GM19397 (cell line): ENCODE measurements at regions not wholly inside any gene's neighbourhood (a gene's known extent, or its start where the extent isn't known, plus 50 kb on each side); places are given as distances from the start of the nearest gene placed in this dataset.

Experiments
- ATAC-seq: cut with Tn5 transposase; IDR thresholded peaks from one replicate; pipeline ENCODE4 v1.9.1; 2021; ENCODE audit warnings: mild to moderate bottlenecking, moderate library complexity; ENCODE audit not compliant: unreplicated experiment

DNA sequence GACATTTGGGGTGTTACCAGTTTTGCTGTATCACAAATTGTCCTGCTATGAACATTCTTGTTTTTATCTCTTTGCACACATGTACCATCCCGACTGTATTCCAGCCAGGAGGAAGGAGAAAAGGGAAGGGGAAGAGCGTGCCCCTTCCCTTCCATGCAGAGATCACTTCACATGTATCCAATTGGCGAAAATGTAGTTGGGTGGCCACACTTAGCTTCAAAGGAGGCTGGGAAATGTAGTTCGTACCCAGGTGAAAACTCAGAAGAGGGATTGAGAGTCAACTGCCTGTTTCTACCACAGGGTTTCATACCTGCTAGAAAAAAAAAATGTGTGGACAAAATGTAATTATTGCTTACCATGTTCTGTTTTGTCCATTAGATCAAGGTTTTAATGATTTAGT lies 189.1 kb upstream of the PELI2 start:
- no peak for ATAC-seq

DNA sequence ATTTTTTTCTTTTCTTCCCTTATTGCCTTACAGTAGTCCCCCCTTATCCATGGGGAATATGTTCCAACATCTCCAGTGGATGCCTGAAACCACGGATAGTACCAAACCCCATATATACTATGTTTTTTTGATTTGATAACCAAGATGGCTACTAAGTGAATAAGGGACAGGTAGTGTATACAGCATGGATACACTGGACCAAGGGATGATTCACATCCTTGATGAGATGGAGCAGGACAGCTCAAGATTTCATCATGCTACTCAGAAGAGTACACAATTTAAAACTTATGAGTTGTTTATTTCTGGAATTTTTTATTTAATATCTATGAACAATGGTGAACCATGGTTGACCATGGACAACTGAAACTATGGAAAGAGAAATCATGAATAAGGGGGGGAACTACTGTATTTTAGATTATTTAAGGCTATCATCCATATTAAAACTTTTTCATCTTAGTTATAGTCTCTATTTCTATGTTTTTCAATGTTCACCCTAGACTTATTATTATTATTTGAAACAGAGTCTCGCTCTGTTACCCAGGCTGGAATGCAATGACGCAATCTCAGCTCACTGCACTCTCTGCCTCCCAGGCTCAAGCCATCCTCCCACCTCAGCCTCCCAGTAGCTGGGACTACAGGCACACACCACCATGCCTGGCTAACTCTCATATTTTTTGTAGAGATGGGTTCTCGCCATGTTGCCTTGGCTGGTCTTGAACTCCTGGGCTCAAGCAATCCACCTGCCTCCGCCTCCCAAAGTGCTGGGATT lies 188.0 kb upstream of the PELI2 start:
- ATAC-seq, result no peak

DNA sequence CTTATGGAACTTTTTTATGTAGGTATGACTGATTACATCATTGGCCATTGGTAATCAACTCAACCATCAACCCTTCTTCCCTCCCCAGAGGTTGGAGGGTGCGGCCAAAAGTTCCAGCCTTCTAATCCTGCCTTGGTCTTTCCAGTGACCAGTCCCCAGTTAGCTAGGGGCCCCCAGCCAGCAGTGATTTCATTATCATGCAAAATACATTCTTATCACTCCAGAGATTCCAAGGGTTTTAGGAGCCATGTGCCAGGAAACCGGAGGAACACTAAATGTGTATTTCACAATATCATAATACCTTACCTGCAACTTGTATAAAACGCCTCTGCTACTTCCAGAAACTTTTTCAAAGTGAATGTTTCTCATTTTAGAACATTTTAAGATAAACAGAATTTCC lies 181.5 kb upstream of the PELI2 start:
- ATAC-seq, result no peak

DNA sequence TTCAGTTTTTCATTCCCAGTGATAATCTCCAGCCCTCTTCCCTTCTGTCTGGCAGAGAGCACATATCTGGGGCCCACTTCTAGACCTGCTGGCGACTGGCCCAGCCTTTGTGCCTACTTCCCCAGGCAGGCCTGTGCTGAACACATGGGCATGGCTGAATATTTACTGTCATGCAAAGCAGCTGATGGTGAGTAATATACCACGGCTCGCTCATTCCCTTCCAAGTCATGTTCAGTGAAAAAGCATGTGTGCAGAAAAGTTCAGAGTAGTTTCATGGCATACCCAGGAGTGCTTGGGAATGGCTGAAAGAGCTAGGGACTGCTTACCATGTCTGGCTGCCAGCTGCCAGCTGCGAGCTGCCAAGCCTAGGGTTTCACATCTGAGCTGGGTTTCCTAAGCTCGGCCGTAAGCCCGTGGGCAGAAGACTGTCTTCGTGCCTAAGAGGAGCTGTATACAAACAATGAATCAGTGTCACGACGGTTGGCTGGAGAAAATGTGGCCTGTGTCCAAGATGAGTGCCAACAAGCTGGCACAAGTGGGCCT lies 179.9 kb upstream of the PELI2 start:
- ATAC-seq, result no peak

DNA sequence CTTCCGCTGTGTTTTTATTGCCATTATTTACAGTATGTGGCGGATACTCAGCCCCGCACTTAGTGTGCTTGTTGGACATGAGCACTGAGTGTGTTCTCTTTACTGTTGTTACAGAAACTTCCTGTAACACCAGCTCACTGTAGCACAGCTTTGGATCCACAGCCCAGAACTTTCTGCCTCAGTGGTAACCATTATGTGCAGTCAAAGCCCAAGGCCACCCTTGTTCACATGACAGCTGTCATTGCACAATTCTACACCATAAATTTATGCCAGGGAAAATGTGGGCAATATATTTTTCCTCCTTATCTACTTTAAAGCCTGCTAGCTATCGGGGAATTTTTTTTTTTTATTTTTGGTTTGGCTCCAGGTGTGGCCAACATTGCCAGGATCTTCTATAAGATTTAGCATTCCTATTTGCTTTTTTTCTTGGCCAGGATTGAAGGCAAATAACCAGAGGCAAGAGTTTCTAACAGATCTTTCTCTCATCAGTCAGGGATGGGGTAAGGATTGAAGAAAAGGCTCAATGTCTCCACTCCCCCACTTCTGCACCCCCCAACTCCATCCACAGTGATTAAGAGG lies 176.0 kb upstream of the PELI2 start:
- ATAC-seq, result no peak

DNA sequence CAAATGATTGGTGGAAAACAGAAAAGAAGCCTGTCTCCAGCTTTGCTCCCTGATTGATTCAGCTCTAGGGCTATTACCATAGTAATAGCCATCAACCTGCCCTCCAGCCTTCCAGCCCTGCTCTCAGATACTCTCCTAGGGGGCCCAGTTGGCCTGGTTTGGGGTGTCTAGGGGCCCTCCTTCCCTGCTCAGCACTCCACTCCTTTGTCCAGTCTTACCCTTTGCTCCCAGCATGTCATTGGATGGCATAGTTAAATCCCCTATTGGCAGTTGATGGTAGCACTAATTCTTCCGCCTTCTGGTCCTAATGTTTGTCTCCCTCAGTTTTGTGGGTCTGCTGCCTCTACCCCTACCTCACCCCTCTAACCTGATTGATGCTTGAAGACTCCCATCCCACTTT lies 175.4 kb upstream of the PELI2 start:
- no peak for ATAC-seq

DNA sequence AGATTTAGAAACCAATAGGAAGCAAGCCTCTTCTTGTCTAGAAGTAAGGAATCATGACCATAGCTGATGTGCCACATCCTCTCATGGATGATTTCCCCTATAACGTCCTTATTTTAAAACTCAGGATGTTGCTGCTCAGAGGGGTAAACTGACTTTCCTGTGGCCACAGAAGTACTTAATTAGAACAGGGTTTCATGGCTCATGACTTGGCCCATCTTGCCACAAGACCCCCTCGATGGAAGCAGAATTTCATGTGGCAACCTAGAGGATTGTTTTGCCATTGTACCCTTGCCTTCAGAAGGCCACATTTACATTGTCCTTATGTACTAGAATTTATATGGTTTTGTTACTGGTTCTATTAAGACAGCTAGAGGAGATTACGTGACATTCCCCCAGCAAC lies 173.5 kb upstream of the PELI2 start:
- ATAC-seq, result no peak

DNA sequence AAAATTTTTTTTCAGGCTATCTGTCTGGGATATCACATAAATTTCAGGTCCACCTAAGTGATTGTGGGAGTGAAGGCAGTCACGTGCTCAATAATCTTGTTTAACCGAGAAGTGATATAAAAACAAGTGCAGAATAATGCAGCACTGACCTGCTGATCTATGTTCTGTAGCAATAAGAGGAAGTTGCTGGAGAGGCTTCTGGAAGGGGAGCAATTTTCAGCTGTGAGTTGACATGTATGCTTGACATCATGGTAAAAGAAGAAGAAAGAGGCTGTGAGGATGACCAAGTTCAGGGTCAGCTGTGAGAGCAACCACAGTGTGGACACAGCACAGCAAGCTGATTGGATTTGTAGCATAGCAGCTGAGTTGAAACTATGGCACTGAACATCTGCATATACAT lies 172.0 kb upstream of the PELI2 start:
- no peak for ATAC-seq

DNA sequence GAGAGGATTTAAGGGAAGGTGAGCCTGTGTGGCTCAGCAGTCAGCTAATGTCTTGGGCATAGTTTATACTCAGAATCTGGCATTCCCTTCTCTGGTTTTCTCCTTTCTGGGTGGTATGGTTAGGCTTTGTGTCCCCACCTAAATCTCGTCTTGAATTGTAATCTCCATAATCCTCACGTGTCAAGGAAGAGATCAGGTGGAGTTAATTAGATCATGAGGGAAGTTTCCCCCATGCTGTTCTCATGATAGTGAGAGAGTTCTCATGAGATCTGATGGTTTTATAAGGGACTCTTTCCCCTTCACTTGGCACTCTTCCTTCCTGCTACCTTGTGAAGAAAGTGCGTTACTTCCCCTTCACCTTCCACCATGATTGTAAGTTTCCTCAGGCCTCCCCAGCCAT lies 169.8 kb upstream of the PELI2 start:
- ATAC-seq, result no peak

DNA sequence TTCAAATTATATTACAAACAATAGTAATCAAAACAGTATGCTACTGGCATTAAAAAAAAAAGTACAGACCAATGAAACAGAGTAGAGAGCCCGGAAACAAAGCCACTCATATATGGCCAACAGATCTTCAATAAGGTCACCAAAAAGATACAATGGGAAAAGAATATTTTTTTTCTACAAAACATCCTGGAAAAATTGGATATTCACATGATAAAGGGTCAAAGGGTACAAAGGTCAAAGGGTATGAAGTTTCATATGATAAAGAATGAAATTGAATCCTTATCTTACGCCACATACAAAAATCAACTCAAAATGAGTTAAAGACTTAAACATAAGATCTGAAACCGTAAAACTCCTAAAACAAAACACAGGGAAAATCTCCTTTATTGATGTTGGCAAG lies 168.5 kb upstream of the PELI2 start:
- ATAC-seq, result no peak

DNA sequence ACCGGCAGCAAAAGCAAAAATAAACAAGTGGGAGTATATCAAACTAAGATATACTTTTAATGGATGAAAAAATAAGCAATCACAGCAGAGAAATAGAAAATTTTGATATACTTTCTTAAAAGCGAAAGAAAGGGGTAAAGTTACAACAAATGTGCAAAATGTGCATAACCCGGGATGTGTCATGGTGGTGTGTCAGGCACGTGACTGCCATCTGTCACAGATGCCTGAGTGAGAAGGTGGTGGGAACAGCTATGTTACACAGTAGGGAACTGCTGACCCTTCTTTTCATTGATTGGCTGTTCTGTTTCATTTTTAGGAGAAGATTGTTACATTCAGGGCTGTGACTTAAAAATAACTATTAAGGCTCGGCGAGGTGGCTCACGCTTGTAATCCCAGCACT lies 168.1 kb upstream of the PELI2 start:
- no peak for ATAC-seq

DNA sequence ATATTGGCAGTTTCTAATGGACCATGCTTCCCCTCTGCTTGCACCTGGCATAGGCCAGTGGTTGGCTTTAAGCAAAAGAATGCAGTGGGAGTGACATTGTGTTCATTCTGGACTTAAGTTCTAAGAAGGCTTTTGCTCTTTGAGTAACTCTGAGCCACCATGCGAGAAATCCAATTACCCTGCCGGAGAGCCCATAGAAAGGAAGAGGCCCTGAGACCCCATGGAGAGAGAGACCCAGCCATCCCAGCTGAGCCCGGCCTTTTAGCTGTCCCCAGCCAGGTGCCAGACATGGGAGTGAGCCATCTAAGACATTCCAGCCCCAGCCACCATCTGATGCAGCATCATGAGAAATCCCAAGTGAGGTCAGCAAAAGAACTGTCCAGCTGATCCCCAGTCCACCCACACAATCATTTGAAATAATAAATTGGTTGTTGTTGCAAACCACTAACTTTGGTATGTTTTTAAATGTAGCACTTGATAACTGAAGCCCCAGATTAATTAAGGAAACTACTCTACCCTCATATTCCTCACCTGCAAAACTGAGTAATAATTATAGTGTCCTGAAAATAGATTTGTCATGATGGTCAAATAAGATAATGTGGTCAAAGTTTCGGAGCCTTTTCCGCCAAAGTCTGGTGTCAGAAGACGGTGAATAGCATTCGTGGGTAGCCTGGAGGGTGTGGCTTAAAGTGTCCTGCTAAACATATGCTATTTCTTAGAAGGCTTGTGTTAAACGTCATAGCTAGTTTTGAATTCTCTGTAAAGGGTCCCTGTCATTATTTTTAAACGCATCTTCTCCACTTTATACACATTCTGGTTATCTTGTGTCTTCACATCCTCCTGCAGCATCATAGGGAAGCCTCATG lies 166.6 kb upstream of the PELI2 start:
- no peak for ATAC-seq

DNA sequence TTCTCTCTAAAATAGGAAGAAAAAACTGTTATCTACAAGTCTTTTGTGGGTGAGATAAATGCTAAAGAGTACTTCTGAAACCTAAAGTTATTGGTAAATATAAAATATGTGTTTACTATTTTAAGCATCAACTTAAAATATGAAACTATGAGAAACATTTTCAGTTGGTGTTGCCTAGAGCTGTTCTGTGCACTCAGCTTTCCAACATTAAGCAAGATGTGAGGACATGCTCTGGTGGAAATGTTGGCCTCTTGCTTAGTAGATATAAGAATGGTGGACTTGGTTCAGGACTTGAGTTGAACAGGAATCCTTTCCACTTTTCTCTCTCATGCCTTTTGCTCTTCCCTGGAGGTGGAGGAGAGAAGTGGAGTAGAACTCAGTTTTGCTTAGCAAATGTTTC lies 164.1 kb upstream of the PELI2 start:
- no peak for ATAC-seq

DNA sequence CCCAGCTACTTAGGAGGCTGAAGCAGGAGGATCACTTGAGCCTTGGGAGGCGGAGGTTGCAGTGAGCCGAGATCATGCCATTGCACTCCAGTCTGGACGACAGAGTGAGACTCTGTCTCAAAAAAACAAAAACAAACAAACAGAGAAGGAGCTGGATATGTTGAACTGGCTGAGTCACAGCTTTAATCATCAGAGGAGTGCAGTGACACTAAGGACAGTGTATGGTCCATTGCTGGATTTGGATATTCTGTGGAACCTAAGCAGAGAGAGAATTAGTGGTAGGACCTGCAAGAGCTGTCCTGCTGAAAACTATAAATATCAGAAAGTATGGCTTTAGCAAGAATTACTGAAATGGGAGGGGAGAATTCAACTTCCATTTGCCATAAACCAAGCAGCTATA lies 163.0 kb upstream of the PELI2 start:
- no peak for ATAC-seq

DNA sequence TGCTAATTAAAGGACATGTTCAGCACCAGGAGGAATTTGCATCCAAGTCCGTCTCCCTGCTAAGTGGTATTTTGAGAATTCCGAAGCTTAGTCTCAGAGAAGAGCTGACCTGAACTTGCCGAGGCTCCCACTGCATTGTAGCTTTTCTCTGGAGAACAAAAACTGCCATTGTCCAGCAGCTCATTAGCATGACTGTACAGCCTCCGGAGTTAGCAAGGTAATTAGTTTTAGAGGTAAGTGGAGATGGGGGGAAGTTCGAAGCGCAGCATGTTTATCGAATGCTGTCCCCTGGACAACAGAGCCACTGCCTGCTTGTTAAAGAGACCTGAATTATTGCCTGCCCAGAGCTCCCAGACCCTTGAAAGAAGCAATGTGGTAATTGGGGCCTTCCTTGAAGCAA lies 160.3 kb upstream of the PELI2 start:
- ATAC-seq, result no peak

DNA sequence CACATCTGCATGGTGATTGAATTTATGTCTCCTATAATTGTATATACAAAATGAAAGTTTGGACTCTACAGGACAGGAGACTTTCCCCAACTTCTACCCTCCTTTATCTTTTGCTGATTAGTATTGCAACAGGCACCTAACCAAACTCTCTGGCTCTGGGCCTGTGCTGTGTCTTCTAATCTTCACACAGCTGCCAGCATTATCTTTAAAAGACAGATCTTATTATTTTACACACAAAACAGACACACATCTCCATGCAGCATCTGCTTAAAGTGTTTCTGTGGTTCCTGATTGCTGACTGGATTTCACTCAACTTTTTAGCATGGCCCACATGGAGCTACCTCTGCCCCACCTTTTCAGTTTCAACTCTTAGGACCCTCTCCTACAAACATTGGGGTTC lies 154.9 kb upstream of the PELI2 start:
- ATAC-seq, result no peak

DNA sequence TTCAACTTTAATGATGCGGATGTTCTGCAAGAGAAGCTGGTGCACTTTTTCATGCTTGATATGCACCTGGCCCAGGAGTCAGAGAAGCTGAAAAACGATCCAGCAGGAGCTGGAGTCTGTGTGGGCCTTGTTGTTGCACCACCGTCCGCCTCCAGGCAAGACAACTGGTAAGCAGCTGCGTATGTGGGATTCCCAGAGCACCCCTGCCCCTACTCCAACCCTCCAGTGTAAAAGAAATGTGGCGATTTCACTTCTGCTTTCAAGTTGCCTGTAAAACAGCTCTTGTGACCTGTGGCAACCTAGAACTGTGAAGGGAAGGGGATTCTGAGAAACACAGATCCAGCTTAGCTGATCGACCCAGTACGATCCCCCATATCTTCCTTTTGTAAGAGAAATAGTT lies 154.1 kb upstream of the PELI2 start:
- no peak for ATAC-seq

DNA sequence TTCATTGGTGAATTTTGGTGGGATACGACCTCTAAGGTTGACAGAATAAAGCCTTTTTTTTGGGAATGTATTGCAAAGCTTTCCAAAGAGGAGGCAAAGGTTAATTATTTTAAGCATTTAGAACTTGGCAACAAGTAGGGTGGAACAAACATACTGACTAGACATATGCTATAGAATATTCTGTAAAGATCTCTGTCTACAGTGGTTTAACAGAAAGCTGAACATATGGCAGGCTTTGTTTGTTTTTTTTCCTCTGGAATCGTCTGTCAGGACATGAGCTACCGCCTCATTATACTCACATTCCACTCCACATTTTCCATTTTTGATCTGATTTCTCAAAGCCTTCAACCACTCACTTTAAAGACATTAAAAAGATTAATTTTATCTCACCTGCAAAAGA lies 153.4 kb upstream of the PELI2 start:
- ATAC-seq, result no peak

DNA sequence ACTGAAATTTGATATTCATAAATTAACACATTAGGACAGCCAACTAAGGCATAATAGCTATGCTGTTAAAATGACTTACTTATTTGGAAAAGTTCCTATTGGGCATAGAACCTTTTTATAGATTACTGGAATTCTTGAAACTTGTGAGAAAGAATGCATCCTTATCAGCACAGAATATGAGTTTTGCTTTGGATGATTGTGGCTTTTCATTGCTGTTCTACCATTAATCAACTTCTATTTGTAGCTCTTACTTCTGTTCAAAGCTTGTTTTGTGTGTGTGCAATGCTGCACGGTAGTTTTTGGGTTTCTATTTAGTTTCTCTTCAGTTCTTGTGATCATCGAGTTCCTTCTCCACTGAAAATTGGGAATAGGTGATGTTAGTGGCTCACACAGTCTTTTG lies 152.4 kb upstream of the PELI2 start:
- no peak for ATAC-seq

DNA sequence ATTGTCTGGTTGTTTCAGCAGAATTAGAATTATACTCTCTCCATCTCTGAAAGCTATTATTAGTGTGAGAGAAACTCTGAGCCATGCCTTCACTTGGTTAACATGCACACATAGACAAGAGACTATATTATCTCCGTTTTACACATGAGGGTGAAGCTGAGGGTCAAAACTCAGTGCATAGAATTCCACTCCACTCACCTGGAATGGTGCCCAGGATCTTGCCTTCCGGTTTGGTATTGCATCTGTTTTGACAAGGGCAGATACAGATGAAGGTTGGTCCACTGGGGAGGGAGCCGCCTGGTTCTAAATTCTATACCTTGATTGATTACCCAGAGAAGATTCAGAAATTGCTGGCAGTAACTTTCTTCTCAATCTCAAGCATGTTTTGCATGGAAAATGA lies 149.5 kb upstream of the PELI2 start:
- ATAC-seq, result no peak

DNA sequence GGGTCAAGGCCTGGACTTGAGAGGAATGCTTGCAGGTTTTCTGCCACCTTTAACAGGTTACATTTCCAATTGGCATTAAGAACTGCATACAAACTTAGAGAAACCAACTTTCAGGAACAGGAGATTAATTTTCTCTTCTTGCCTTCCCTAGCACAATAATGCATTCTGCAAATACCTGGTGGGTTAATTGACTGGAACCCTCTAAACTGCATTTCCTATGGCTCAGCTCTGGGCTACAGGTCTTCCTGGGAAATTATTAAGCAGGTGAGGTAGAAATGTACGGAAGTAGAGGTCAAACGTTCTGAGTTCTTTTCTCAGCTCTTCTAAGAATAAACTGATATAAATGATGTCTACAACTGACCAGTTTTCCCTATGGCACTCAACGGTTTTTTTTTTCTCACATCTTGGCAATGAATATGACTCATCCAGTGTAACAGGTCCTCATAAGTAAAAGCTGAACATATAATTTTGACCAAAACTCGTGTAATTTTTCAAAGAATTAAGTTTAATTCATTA lies 144.9 kb upstream of the PELI2 start:
- no peak for ATAC-seq
